Left ventricle myocardium superior (tissue), 1 donor: ENCODE measurements at regions not wholly inside any gene's neighbourhood (a gene's known extent, or its start where the extent isn't known, plus 50 kb on each side); places are given as distances from the start of the nearest gene placed in this dataset.

Experiments used
- ATAC-seq: fragments of 200-7000 bp; cut with Tn5 transposase; one replicate; pipeline ENCODE4 v1.9.1; 2020; ENCODE audit warnings: mild to moderate bottlenecking, moderate library complexity
- DNase-seq: peaks from one replicate; pipeline ENCODE4 v3.0.0-alpha.2; 2020
- intact Hi-C: fragments of 100-400 bp; cut with micrococcal nuclease; formaldehyde crosslinking; loops from one replicate; pipeline ENCODE4 v1.11.0; 2022
- donor health status: DM: no; HTN: yes; CAD: no; lungs with severe emphysema.

- intact Hi-C loops = no loop called here
- DNase-seq = no peak
These were observed 807.8 kb downstream of the TBC1D22A start for GRCh38 chr22:47570300-47570685.

GRCh38 chr22:47569389-47570299, 807.2 kb downstream of the TBC1D22A start:
- ATAC-seq (no peak), DNase-seq (no peak)
- intact Hi-C loops = no loop called here

More at GRCh38 chr22:47570300-47570685, 807.8 kb downstream of the TBC1D22A start:
- ATAC-seq = no peak

- no peak for DNase-seq
- no peak for ATAC-seq
- intact Hi-C loops = no loop called here
These were observed 806.2 kb downstream of the TBC1D22A start for GRCh38 chr22:47568700-47569099.

GRCh38 chr22:47567126-47568090, 805.0 kb downstream of the TBC1D22A start:
- intact Hi-C loops = no loop called here
- DNase-seq (no peak), ATAC-seq (no peak)

GRCh38 chr22:47566491-47566890, 804.0 kb downstream of the TBC1D22A start:
- DNase-seq = no peak

GRCh38 chr22:47565607-47566006, 803.2 kb downstream of the TBC1D22A start:
- DNase-seq = no peak
- ATAC-seq = no peak
- intact Hi-C loops = no loop called here

More at GRCh38 chr22:47566491-47566890, 804.0 kb downstream of the TBC1D22A start:
- no peak for ATAC-seq
- intact Hi-C loops = no loop called here

GRCh38 chr22:47564651-47565434, 802.4 kb downstream of the TBC1D22A start:
- DNase-seq (no peak), ATAC-seq (no peak)
- intact Hi-C loops = no loop called here

- intact Hi-C loops = no loop called here
- ATAC-seq (no peak), DNase-seq (no peak)
These were observed 801.7 kb downstream of the TBC1D22A start for GRCh38 chr22:47564158-47564450.

- intact Hi-C loops = no loop called here
- DNase-seq = no peak
- no peak for ATAC-seq
These were observed 801.1 kb downstream of the TBC1D22A start for GRCh38 chr22:47563406-47564157.

- intact Hi-C loops = no loop called here
- DNase-seq = no peak
- ATAC-seq = no peak
These were observed 799.3 kb downstream of the TBC1D22A start for GRCh38 chr22:47561766-47562165.

GRCh38 chr22:47561115-47561675, 798.7 kb downstream of the TBC1D22A start:
- no peak for DNase-seq
- intact Hi-C loops = no loop called here
- ATAC-seq = no peak

GRCh38 chr22:47558828-47559700, 796.6 kb downstream of the TBC1D22A start:
- ATAC-seq (no peak), DNase-seq (no peak)
- intact Hi-C loops = no loop called here

GRCh38 chr22:47556473-47556872, 794.0 kb downstream of the TBC1D22A start:
- ATAC-seq (no peak), DNase-seq (no peak)
- intact Hi-C loops = no loop called here

- intact Hi-C loops = no loop called here
- no peak for ATAC-seq
- no peak for DNase-seq
These were observed 791.0 kb downstream of the TBC1D22A start for GRCh38 chr22:47553436-47553835.

GRCh38 chr22:47552541-47553205, 790.2 kb downstream of the TBC1D22A start:
- no peak for DNase-seq
- no peak for ATAC-seq
- intact Hi-C loops = no loop called here

GRCh38 chr22:47552024-47552423, 789.6 kb downstream of the TBC1D22A start:
- intact Hi-C loops = no loop called here
- DNase-seq = no peak

GRCh38 chr22:47551431-47551775, 789.0 kb downstream of the TBC1D22A start:
- intact Hi-C loops = no loop called here
- DNase-seq (no peak), ATAC-seq (no peak)

More at GRCh38 chr22:47552024-47552423, 789.6 kb downstream of the TBC1D22A start:
- no peak for ATAC-seq
